Kidney (tissue), 13 donors: ENCODE measurements at regions not wholly inside any gene's neighbourhood (a gene's known extent, or its start where the extent isn't known, plus 50 kb on each side); places are given as distances from the start of the nearest gene placed in this dataset.

Experiments
- DNase-seq, 5 donors: peaks; one replicate each; pipeline ENCODE4 v3.0.0-alpha.2; 2013 to 2020
- FAIRE-seq: peaks from 2 replicates; lab custom pipeline; 2012; peaks lifted over from hg19 to GRCh38; lab: Jason Lieb, UNC
- H3K27ac ChIP-seq, 2 donors: one replicate each; pipeline ENCODE4 v1.7.0; 2013; ENCODE audit warnings: low read depth in 2 of 2, low read length in 2 of 2, inconsistent platforms in 1 of 2
- H3K27me3 ChIP-seq: one replicate; pipeline ENCODE4 v1.7.1; 2013; ENCODE audit warnings: low read length, inconsistent platforms; ENCODE audit not compliant: control insufficient read depth, insufficient read depth
- H3K36me3 ChIP-seq, 3 donors: one replicate each; pipeline versions ENCODE4 v1.7.0 to v1.7.1; 2013; ENCODE audit warnings: low read length in 3 of 3, control low read depth in 1 of 3, inconsistent platforms in 1 of 3; ENCODE audit not compliant: insufficient read depth in 3 of 3, control insufficient read depth in 2 of 3
- H3K4me1 ChIP-seq, 3 donors: one replicate each; pipeline versions ENCODE4 v1.7.0 to v1.7.1; 2013; ENCODE audit warnings: low read length in 3 of 3, inconsistent platforms in 1 of 3, low read depth in 1 of 3; ENCODE audit not compliant: control insufficient read depth in 2 of 3, insufficient read depth in 2 of 3
- H3K4me3 ChIP-seq, 3 donors: one replicate each; pipeline versions ENCODE4 v1.7.0 to v1.8.1; 2013; ENCODE audit warnings: low read length in 3 of 3, control low read depth in 1 of 3, inconsistent platforms in 1 of 3
- H3K9ac ChIP-seq, 3 donors: one replicate each; pipeline versions ENCODE4 v1.7.0 to v1.7.1; 2013; ENCODE audit warnings: low read length in 3 of 3, control low read depth in 1 of 3, inconsistent platforms in 1 of 3
- H3K9me3 ChIP-seq, 3 donors: one replicate each; pipeline versions ENCODE4 v1.7.0 to v1.7.1; 2013; ENCODE audit warnings: low read length in 3 of 3, control low read depth in 1 of 3, inconsistent platforms in 1 of 3; ENCODE audit not compliant: control insufficient read depth in 2 of 3, insufficient read depth in 1 of 3
- intact Hi-C: fragments of 100-400 bp; cut with DNase I; formaldehyde crosslinking; loops from one replicate; pipeline ENCODE4 v1.11.1; 2022
- TF ChIP-seq, protein P1 (sequence below): IDR thresholded peaks from 3 replicates; pipeline ENCODE4 v1.5.1; 2012; ENCODE audit warnings: mild to moderate bottlenecking, moderate library complexity, borderline replicate concordance; ENCODE audit not compliant: insufficient read depth; ENCODE audit errors: extremely low read depth
- donor health status: control.
- donor health status: control.
- donor health status: control.
- donor health status: control.
- donor health status: control.
- donor health status: DM: yes; HTN: yes; CAD: no.
- donor health status: Normal renal cell carcinoma (clear cell type).

GRCh38 chr5:179435181-179435580, 89.9 kb upstream of the ADAMTS2 start:
- no peaks in the 10 kb centered on the region for H3K36me3 ChIP-seq
- no peak overlapping the region for H3K27ac ChIP-seq
- intact Hi-C loops: no loop called here
- H3K9ac ChIP-seq: no peak overlapping the region
- no peaks in the 10 kb centered on the region for H3K4me1 ChIP-seq
- H3K9me3 ChIP-seq: peaks cover 0 to 7% (median 0%) of the 10 kb centered on the region in 3 donors
- TF ChIP-seq, protein P1, sequence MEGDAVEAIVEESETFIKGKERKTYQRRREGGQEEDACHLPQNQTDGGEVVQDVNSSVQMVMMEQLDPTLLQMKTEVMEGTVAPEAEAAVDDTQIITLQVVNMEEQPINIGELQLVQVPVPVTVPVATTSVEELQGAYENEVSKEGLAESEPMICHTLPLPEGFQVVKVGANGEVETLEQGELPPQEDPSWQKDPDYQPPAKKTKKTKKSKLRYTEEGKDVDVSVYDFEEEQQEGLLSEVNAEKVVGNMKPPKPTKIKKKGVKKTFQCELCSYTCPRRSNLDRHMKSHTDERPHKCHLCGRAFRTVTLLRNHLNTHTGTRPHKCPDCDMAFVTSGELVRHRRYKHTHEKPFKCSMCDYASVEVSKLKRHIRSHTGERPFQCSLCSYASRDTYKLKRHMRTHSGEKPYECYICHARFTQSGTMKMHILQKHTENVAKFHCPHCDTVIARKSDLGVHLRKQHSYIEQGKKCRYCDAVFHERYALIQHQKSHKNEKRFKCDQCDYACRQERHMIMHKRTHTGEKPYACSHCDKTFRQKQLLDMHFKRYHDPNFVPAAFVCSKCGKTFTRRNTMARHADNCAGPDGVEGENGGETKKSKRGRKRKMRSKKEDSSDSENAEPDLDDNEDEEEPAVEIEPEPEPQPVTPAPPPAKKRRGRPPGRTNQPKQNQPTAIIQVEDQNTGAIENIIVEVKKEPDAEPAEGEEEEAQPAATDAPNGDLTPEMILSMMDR: no peak
- no peaks in the 10 kb centered on the region for H3K27me3 ChIP-seq
- H3K4me3 ChIP-seq: no peak overlapping the region
- DNase-seq (no peak), FAIRE-seq (no peak)

DNA sequence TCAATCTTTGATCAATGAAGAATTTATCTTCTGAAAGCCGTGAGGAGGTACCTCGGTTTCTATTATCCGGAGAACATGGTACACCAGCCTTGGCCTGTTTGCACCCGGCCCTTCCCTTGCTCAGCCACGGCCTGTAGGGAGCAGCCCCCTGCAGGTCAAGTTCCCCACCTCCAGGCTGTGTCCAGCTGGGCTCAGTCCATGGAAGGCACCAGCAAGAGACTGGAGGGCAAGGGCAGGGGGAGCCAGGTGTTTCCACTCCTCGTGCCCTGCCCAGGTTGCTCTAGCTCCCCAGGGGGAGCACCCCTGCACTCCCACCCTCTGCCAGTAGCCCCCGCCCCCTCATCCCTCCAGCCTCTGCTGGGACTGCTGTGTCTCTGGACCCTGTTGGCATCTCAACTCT, 87.3 kb upstream of the ADAMTS2 start:
- no peak for FAIRE-seq

DNA sequence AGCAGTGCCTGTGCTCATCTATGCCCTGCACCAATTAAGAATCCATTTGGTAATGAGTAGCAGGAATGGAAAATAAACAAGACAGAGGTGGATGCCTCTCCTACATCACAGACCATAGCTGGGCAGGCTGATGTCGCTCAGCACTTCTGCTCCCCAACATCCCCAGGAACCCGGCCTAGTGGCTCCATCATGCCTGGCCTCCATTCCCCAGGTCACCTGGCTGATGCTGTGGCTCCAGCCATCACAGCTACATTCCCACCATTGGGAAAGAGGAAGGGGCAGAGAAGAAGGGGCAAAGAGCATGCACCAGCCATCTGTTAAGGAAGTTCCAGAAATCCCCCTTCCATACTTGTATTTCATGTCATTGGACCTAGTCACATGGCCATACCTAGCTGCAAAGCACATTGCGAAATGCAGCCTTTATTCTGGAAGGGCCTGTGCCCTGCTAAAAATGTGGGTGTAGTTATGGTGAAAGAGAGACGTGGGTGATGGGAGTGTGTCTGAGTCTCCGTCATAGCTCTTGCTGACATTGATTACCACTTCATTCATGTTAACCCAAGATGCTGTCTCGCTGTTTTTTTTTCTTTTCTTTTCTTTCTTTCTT, 86.1 kb upstream of the ADAMTS2 start:
- intact Hi-C loops: no loop called here
- DNase-seq (no peak), FAIRE-seq (no peak)
- no peak overlapping the region for H3K9ac ChIP-seq
- TF ChIP-seq, protein P1: no peak
- no peak overlapping the region for H3K4me3 ChIP-seq
- H3K27me3 ChIP-seq: no peaks in the 10 kb centered on the region
- no peak overlapping the region for H3K27ac ChIP-seq
- no peaks in the 10 kb centered on the region for H3K4me1 ChIP-seq
- no peaks in the 10 kb centered on the region for H3K36me3 ChIP-seq
- H3K9me3 ChIP-seq: peaks cover 0 to 7% (median 0%) of the 10 kb centered on the region in 3 donors

More for the DNA sequence above, 87.3 kb upstream of the ADAMTS2 start:
- Histone ChIP-seq H3K9me3 (peaks cover 0 to 7% (median 0%) of the 10 kb centered on the region in 3 donors), H3K36me3 (no peaks in the 10 kb centered on the region), H3K4me3 (no peak overlapping the region), H3K4me1 (no peaks in the 10 kb centered on the region), H3K27ac (no peak overlapping the region), H3K9ac (no peak overlapping the region), H3K27me3 (no peaks in the 10 kb centered on the region)
- TF ChIP-seq, protein P1: no peak
- DNase-seq: peak in 1 of 5 donors; percentile 54
- intact Hi-C loops: no loop called here
